OCI-LY7 (cell line): ENCODE measurements at regions not wholly inside any gene's neighbourhood (a gene's known extent, or its start where the extent isn't known, plus 50 kb on each side); places are given as distances from the start of the nearest gene placed in this dataset.

Experiments used
- EZH2phosphoT487 ChIP-seq: fragments of 200-600 bp; sonication (generic); IDR thresholded peaks from 2 replicates; pipeline ENCODE4 v1.6.1; 2018; ENCODE audit warnings: low read depth, borderline replicate concordance, mild to moderate bottlenecking, mixed run types, antibody characterized with exemption, low read length, moderate library complexity, mixed read lengths
- TF ChIP-seq, protein P1 (sequence below): fragments of 200-600 bp; sonication (generic); conservative IDR thresholded peaks from 2 replicates; pipeline ENCODE4 v1.5.1; 2014; ENCODE audit warnings: mild to moderate bottlenecking, antibody characterized with exemption, low read length, moderate library complexity, mixed read lengths

- no peak for TF ChIP-seq EZH2phosphoT487
- TF ChIP-seq, protein P1, sequence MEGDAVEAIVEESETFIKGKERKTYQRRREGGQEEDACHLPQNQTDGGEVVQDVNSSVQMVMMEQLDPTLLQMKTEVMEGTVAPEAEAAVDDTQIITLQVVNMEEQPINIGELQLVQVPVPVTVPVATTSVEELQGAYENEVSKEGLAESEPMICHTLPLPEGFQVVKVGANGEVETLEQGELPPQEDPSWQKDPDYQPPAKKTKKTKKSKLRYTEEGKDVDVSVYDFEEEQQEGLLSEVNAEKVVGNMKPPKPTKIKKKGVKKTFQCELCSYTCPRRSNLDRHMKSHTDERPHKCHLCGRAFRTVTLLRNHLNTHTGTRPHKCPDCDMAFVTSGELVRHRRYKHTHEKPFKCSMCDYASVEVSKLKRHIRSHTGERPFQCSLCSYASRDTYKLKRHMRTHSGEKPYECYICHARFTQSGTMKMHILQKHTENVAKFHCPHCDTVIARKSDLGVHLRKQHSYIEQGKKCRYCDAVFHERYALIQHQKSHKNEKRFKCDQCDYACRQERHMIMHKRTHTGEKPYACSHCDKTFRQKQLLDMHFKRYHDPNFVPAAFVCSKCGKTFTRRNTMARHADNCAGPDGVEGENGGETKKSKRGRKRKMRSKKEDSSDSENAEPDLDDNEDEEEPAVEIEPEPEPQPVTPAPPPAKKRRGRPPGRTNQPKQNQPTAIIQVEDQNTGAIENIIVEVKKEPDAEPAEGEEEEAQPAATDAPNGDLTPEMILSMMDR, result no peak
Measured at GRCh38 chr22:47957649-47958048, 1195.2 kb downstream of the TBC1D22A start.
